HEK293 (cell line): ENCODE measurements at regions not wholly inside any gene's neighbourhood (a gene's known extent, or its start where the extent isn't known, plus 50 kb on each side); places are given as distances from the start of the nearest gene placed in this dataset.
"Not testable (repeated sequence)": the region's sequence is repeated elsewhere in the genome, so short reads cannot be mapped to it uniquely, and the experiment has no call there.

Experiments used
- CTCF ChIA-PET: fragments of 350-600 bp; formaldehyde crosslinking; extraction: SDS; loops from one replicate; lab custom pipeline; 2021; ENCODE audit warnings: antibody characterized with exemption; lab: Yijun Ruan, JAX
- POLR2A ChIA-PET: fragments of 300-600 bp; formaldehyde crosslinking; extraction: SDS; loops from one replicate; lab custom pipeline; 2020; ENCODE audit warnings: antibody characterized with exemption, inconsistent platforms; lab: Yijun Ruan, JAX
- H3K27ac ChIP-seq: fragments of 200-500 bp; sonication (Bioruptor generic); 2 replicates; pipeline ENCODE4 v1.5.1; 2014; ENCODE audit warnings: low read depth, low read length, control low read depth, inconsistent platforms; ENCODE audit errors: extremely low read depth
- H3K36me3 ChIP-seq, 2 experiments: fragments of 200-500 bp in 1 of 2; sonication (Bioruptor generic) in 1 of 2; 1 replicate in 1 of 2; 2 replicates in 1 of 2; pipeline ENCODE4 v1.5.1; 2014 to 2017; ENCODE audit warnings: inconsistent platforms in 2 of 2, low read length in 2 of 2; ENCODE audit not compliant: control insufficient read depth in 2 of 2, insufficient read depth in 1 of 2
- H3K4me1 ChIP-seq: fragments of 200-500 bp; sonication (Bioruptor generic); 2 replicates; pipeline ENCODE4 v1.5.1; 2014; ENCODE audit warnings: mild to moderate bottlenecking, low read length, inconsistent platforms; ENCODE audit not compliant: control insufficient read depth, insufficient read depth
- H3K4me3 ChIP-seq: 2 replicates; pipeline ENCODE4 v1.5.1; 2011; ENCODE audit warnings: low read depth, mild to moderate bottlenecking, control low read depth, low read length, moderate library complexity
- H3K9me3 ChIP-seq: fragments of 200-500 bp; sonication (Bioruptor generic); 2 replicates; pipeline ENCODE4 v1.5.1; 2014; ENCODE audit warnings: low read depth, low read length, inconsistent platforms; ENCODE audit not compliant: control insufficient read depth, insufficient read depth
- PRDM10 ChIP-seq: fragments of 450-650 bp; formaldehyde crosslinking; IDR thresholded peaks from 2 replicates; pipeline ENCODE4 v1.5.1; 2016; ENCODE audit warnings: missing biosample characterization, missing genetic modification characterization
- TRIM28 ChIP-seq: IDR thresholded peaks from 2 replicates; pipeline ENCODE4 v1.6.1; 2011; ENCODE audit warnings: low read length, control low read depth, borderline replicate concordance
- YY2 ChIP-seq: fragments of 450-650 bp; formaldehyde crosslinking; IDR thresholded peaks from 2 replicates; pipeline ENCODE4 v1.5.1; 2016; ENCODE audit warnings: missing biosample characterization, missing genetic modification characterization
- ZBTB20 ChIP-seq: fragments of 450-650 bp; formaldehyde crosslinking; IDR thresholded peaks from 2 replicates; pipeline ENCODE4 v1.5.1; 2016; ENCODE audit warnings: missing biosample characterization, missing genetic modification characterization
- ZBTB48 ChIP-seq: fragments of 450-650 bp; formaldehyde crosslinking; IDR thresholded peaks from 2 replicates; pipeline ENCODE4 v1.5.1; 2016; ENCODE audit warnings: missing biosample characterization, missing genetic modification characterization
- ZFHX2 ChIP-seq: fragments of 450-650 bp; formaldehyde crosslinking; conservative IDR thresholded peaks from 2 replicates; pipeline ENCODE4 v1.5.1; 2016; ENCODE audit warnings: missing biosample characterization, missing genetic modification characterization
- ZNF146 ChIP-seq: fragments of 450-650 bp; formaldehyde crosslinking; IDR thresholded peaks from 2 replicates; pipeline ENCODE4 v1.5.1; 2016; ENCODE audit warnings: missing biosample characterization, missing genetic modification characterization
- ZNF175 ChIP-seq: fragments of 450-650 bp; formaldehyde crosslinking; IDR thresholded peaks from 2 replicates; pipeline ENCODE4 v1.5.1; 2016; ENCODE audit warnings: missing biosample characterization, missing genetic modification characterization
- ZNF2 ChIP-seq: fragments of 450-650 bp; formaldehyde crosslinking; IDR thresholded peaks from 2 replicates; pipeline ENCODE4 v1.5.1; 2016; ENCODE audit warnings: missing biosample characterization, missing genetic modification characterization
- ZNF214 ChIP-seq: fragments of 450-650 bp; formaldehyde crosslinking; IDR thresholded peaks from 2 replicates; pipeline ENCODE4 v1.5.1; 2017; ENCODE audit warnings: missing biosample characterization, mild to moderate bottlenecking, missing genetic modification characterization, borderline replicate concordance
- ZNF24 ChIP-seq: fragments of 450-650 bp; formaldehyde crosslinking; IDR thresholded peaks from 2 replicates; pipeline ENCODE4 v1.5.1; 2016; ENCODE audit warnings: missing biosample characterization, missing genetic modification characterization
- ZNF311 ChIP-seq: fragments of 450-650 bp; formaldehyde crosslinking; IDR thresholded peaks from 2 replicates; pipeline ENCODE4 v1.5.1; 2017; ENCODE audit warnings: missing biosample characterization, missing genetic modification characterization, borderline replicate concordance
- ZNF362 ChIP-seq: fragments of 450-650 bp; formaldehyde crosslinking; IDR thresholded peaks from 2 replicates; pipeline ENCODE4 v1.5.1; 2016; ENCODE audit warnings: missing biosample characterization, missing genetic modification characterization
- ZNF37A ChIP-seq: fragments of 450-650 bp; IDR thresholded peaks from 2 replicates; pipeline ENCODE4 v1.5.1; 2018; ENCODE audit warnings: missing biosample characterization, missing genetic modification characterization
- ZNF501 ChIP-seq: fragments of 450-650 bp; formaldehyde crosslinking; IDR thresholded peaks from 2 replicates; pipeline ENCODE4 v1.5.1; 2016; ENCODE audit warnings: missing biosample characterization, missing genetic modification characterization
- ZNF510 ChIP-seq: fragments of 450-650 bp; formaldehyde crosslinking; IDR thresholded peaks from 2 replicates; pipeline ENCODE4 v1.5.1; 2018; ENCODE audit warnings: mild to moderate bottlenecking, missing genetic modification characterization, missing biosample characterization; ENCODE audit not compliant: insufficient replicate concordance
- ZNF521 ChIP-seq: fragments of 450-650 bp; formaldehyde crosslinking; IDR thresholded peaks from 2 replicates; pipeline ENCODE4 v1.5.1; 2017; ENCODE audit warnings: missing biosample characterization, mild to moderate bottlenecking, missing genetic modification characterization
- ZNF596 ChIP-seq: fragments of 450-650 bp; IDR thresholded peaks from 2 replicates; pipeline ENCODE4 v1.5.0; 2018; ENCODE audit warnings: missing biosample characterization, mild to moderate bottlenecking, missing genetic modification characterization, moderate library complexity
- ZNF701 ChIP-seq: fragments of 450-650 bp; formaldehyde crosslinking; IDR thresholded peaks from 2 replicates; pipeline ENCODE4 v1.5.1; 2016; ENCODE audit warnings: missing biosample characterization, missing genetic modification characterization
- ZSCAN30 ChIP-seq: fragments of 450-650 bp; IDR thresholded peaks from 2 replicates; pipeline ENCODE4 v1.5.1; 2018; ENCODE audit warnings: missing biosample characterization, mild to moderate bottlenecking, missing genetic modification characterization, moderate library complexity
- TF ChIP-seq, protein P1 (sequence below): fragments of 450-650 bp; formaldehyde crosslinking; IDR thresholded peaks from 2 replicates; pipeline ENCODE4 v1.5.1; 2016; ENCODE audit warnings: missing biosample characterization, missing genetic modification characterization, borderline replicate concordance

- no peak overlapping the region for H3K27ac ChIP-seq
- CTCF ChIA-PET, result no interaction called here
- H3K36me3 ChIP-seq, result no peaks in the 10 kb centered on the region
- H3K9me3 ChIP-seq, result no peaks in the 10 kb centered on the region
- no peak for TF ChIP-seq ZNF24 (tag by site-specific recombination)
- no peak for TF ChIP-seq ZNF701 (tag by site-specific recombination)
- no peak for TF ChIP-seq TRIM28
- no peak for TF ChIP-seq ZNF510 (tag by site-specific recombination)
- TF ChIP-seq ZNF362 (tag by site-specific recombination), result no peak
- no peak for TF ChIP-seq YY2 (tag by site-specific recombination)
- no peak for TF ChIP-seq ZNF2 (tag by site-specific recombination)
- TF ChIP-seq ZBTB20 (tag by site-specific recombination), result no peak
- no peak for TF ChIP-seq ZNF521
- TF ChIP-seq ZNF501 (tag by site-specific recombination), result no peak
- no peak for TF ChIP-seq PRDM10 (tag by site-specific recombination)
- TF ChIP-seq ZNF175 (tag by site-specific recombination), result no peak
- TF ChIP-seq, all 188 proteins: peak for 0
- Histone ChIP-seq H3K4me3 (no peak overlapping the region), H3K4me1 (no peaks in the 10 kb centered on the region)
- POLR2A ChIA-PET, result no interaction called here
Observed at GRCh38 chr5:89168766-89169165, 285.8 kb upstream of the MEF2C start.

DNA sequence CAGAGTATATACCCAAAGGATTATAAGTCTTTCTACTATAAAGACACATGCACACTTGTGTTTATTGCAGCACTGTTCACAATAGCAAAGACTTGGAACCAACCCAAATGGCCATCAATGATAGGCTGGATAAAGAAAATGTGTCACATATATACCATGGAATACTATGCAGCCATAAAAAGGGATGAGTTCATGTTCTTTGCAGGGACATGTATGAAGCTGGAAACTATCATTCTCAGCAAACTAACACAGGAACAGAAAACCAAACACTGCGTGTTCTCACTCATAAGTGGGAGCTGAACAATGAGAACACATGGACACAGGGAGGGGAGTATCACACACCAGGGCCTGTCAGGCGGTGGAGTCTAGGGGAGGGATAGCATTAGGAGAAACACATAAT, 281.7 kb upstream of the MEF2C start:
- POLR2A ChIA-PET, CTCF ChIA-PET, H3K9me3 ChIP-seq, H3K27ac ChIP-seq, H3K4me1 ChIP-seq, H3K4me3 ChIP-seq, H3K36me3 ChIP-seq: not testable (repeated sequence)
- TF ChIP-seq ZNF146 (tag by site-specific recombination), result peak; percentile 58

DNA sequence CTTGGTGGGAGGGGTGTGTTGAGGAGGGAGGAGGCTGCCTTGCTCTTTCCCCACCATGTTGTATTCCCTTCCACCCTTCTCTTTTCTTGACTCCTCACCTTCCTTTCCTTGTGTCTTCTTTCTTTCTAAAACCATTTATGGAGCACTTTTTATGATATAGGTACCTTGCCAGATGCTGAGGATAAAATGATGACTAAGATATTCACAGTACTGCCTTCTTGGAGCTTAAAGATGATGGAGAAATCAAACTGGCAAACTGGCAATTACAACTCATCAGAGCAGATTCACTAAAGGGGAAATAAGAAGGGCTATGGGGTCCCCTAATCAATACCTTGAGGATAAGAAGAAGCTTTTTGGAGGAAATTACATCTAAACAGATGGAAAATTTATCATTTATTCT, 273.2 kb upstream of the MEF2C start:
- ChIA-PET POLR2A (no interaction called here), CTCF (interaction anchor here (0.5 to 0.7 kb wide), 2 partner anchors 401 to 428 kb away, joined by 3 read pairs; no protein-coding TSS in a partner anchor)
- Histone ChIP-seq H3K4me1 (no peaks in the 10 kb centered on the region), H3K36me3 (no peaks in the 10 kb centered on the region), H3K9me3 (no peaks in the 10 kb centered on the region), H3K4me3 (no peak overlapping the region), H3K27ac (no peak overlapping the region)
- TF ChIP-seq ZNF596 (tag by site-specific recombination) (no peak), ZNF214 (tag by site-specific recombination) (no peak), ZBTB48 (tag by site-specific recombination) (no peak), ZNF311 (tag by site-specific recombination) (no peak), ZNF37A (tag by site-specific recombination) (no peak), ZSCAN30 (tag by site-specific recombination) (no peak), ZFHX2 (tag by site-specific recombination) (no peak)
- TF ChIP-seq, protein P1, sequence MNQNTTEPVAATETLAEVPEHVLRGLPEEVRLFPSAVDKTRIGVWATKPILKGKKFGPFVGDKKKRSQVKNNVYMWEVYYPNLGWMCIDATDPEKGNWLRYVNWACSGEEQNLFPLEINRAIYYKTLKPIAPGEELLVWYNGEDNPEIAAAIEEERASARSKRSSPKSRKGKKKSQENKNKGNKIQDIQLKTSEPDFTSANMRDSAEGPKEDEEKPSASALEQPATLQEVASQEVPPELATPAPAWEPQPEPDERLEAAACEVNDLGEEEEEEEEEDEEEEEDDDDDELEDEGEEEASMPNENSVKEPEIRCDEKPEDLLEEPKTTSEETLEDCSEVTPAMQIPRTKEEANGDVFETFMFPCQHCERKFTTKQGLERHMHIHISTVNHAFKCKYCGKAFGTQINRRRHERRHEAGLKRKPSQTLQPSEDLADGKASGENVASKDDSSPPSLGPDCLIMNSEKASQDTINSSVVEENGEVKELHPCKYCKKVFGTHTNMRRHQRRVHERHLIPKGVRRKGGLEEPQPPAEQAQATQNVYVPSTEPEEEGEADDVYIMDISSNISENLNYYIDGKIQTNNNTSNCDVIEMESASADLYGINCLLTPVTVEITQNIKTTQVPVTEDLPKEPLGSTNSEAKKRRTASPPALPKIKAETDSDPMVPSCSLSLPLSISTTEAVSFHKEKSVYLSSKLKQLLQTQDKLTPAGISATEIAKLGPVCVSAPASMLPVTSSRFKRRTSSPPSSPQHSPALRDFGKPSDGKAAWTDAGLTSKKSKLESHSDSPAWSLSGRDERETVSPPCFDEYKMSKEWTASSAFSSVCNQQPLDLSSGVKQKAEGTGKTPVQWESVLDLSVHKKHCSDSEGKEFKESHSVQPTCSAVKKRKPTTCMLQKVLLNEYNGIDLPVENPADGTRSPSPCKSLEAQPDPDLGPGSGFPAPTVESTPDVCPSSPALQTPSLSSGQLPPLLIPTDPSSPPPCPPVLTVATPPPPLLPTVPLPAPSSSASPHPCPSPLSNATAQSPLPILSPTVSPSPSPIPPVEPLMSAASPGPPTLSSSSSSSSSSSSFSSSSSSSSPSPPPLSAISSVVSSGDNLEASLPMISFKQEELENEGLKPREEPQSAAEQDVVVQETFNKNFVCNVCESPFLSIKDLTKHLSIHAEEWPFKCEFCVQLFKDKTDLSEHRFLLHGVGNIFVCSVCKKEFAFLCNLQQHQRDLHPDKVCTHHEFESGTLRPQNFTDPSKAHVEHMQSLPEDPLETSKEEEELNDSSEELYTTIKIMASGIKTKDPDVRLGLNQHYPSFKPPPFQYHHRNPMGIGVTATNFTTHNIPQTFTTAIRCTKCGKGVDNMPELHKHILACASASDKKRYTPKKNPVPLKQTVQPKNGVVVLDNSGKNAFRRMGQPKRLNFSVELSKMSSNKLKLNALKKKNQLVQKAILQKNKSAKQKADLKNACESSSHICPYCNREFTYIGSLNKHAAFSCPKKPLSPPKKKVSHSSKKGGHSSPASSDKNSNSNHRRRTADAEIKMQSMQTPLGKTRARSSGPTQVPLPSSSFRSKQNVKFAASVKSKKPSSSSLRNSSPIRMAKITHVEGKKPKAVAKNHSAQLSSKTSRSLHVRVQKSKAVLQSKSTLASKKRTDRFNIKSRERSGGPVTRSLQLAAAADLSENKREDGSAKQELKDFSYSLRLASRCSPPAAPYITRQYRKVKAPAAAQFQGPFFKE (tag by site-specific recombination), result no peak
